GM18511 (cell line): ENCODE measurements at regions not wholly inside any gene's neighbourhood (a gene's known extent, or its start where the extent isn't known, plus 50 kb on each side); places are given as distances from the start of the nearest gene placed in this dataset.

Experiments
- ATAC-seq: cut with Tn5 transposase; IDR thresholded peaks from one replicate; pipeline ENCODE4 v1.9.1; 2021; ENCODE audit warnings: mild to moderate bottlenecking, moderate library complexity; ENCODE audit not compliant: unreplicated experiment

DNA sequence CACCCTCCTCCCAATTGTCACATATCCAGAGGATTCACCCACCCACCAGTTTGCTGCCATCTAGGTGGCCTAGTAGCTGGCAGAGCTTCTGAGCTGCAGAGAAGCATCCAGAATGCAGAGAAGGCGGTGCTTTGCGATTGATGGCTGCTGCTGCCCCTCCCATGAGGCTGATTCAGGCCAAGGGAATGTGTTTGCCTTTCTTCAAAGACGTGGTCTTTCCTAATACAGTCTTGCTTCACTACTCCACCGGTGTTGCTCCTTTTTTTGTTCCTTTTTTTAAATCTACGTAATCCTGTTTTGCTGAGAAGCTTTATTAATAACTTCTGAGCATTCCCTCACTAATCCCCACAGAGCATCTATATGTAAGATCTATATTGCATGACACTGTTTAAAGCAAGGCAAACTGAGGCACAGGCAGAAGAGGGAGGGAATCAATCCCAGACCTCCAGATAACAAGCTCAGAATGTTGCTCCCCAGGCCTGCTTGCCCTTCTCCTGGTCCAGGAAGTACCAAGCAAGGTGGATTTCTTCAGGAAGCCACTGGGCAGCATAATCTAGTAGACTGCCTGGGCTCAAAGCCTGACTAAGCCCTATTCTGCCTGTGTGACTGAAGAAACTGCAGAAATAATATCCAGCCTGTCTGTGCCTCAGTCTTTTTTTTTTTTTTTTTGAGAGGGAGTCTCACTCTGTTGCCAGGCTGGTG, 275.5 kb upstream of the FMN2 start:
- no peak for ATAC-seq

DNA sequence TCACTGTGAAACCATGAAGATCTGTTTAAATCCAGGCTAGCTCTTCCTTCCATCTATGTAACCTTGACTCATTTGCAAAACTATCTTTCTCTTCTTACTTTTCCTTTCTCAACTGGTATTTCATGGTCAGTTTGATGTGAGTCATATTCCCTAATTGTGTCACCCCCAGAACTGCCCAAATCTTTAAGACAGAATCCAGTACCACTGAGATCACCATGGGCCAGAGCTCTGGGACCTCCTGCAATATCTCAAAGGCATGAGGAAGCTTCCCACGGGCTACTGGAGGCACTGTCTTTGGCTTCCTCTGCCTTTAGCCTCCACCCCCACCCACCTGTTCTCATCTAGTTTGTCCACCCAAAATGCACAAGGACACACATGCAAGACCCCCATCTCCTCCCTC, 274.4 kb upstream of the FMN2 start:
- ATAC-seq, result no peak

DNA sequence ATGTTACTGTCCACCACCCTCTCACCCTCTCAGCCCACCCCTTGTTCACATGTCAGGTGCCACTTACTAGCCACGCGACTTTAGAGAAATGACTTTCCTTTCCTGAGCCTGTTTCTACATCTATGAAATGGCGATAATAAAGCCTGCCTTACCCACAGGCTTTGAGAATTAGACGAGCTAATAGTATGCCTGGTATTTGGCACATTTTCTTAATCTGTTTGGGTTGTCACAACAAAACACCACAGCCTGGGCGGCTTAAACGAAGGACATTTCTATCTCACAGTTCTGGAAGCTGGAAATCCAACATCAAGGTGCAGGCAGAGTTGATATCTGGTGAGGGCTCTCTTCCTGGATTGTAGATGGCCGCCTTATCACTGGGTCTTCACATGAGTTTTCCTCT, 273.9 kb upstream of the FMN2 start:
- no peak for ATAC-seq

DNA sequence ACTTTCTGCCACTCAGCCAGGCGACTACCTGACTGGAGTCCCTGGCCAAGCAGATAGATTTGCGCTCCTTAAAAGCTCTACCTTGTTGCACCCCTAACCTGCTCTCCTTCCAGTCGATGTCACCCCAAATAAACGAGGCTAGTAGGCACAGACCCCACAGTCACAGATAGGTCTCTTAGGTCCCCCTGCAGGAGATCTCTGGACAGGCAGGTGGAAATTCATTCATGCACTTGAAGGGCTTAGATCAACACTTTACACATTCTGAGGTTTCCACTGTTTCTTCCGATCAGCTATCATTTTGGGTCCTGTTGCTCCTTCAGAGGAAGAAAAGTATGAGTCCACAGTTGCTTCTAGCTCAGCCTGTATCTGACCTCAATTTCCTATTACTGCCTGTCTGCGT, 272.6 kb upstream of the FMN2 start:
- ATAC-seq, result no peak

DNA sequence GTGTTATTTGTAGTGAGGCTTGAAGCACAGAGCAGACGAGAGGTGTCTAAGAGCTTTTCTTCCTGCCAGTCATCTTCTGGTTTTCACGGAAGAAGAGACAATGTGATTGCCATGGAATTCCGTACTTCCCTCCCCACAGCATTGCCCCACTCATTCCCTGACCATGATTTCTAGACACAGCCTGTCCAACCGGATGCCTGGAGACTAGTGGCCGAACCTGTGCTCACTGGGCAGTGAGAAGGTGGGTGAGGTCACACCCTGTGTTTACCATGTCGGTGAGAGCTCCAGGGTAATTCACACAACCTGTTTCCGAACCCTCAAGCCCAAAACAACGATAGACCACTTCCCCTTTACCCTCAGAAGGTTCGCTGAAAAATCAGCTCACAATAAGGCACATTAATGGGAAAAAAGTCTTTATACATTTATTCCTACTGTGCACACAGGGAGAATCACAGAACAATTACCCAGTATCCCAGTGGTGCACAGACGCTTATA, 271.9 kb upstream of the FMN2 start:
- no peak for ATAC-seq

DNA sequence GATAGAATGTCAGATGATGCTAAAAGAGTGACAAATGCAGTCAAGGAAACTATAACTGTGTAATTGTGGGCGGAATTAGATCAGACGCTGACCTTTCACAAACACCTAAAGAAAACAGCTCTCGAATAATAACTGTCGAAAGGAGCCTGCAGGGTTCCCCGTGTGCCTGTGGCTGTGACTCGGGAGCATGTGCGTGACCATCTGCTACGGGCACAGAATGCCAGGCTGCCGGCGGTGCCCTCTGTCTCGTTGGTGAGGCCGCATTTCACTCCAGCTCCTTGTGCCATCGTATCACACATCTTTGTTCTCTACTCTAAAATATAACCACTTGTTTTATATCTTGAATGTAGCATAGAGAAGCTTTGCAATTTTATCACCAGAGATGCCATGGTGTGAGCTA, 267.8 kb upstream of the FMN2 start:
- no peak for ATAC-seq

DNA sequence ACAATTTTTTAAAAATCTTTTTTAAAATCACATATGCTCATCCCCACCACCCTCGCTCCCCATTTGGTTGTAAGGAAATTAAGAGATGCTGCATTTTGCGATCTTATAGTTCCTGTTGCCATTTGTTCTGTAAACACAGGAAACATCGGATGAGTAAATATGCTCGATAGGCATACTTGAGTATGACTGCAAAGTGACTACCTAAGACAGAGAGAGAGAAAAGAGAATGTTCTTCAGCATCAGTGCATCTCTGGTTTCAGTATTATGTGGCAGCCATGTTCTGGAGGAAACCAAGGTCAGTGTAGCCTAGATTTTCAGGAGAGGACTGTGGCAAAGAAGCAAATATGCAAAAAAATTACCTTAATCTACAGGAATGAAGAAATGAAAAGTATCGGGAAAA, 265.5 kb upstream of the FMN2 start:
- no peak for ATAC-seq

DNA sequence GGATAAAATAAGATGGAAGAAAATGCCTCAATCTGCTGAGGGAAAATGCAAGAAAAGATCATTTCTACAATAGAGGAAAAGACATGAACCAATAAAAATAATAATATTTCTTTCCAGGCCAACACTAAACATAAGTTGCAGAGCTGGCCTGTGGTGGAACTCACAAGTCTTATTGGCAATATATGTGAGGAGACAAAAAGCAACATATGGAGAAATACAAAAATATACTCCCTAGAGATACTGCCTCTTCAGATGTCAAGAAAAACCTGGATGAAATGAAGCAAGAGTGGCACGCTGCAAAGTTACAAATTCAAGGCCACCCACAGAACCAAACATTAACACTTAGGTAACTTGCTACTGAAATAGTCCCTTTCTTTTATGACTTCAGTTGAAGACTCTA, 264.9 kb upstream of the FMN2 start:
- no peak for ATAC-seq

DNA sequence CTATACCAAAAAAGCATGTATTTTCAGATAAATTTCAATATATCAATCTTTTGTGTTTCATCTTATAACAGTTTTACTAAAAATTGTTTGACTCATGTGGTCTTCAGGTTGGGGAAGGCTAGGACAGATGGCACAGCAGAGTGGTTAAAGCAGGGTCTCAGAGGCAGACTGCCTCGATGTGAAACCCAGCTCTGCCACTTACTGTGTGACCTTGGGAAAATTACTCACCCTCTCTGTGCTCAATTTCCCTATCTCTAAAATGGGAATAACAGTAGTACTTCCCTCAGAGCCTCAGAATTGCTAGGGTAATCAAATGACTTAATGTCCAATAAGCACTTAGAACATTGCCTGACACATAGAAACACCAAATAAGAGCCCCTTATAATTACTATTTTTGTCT, 262.1 kb upstream of the FMN2 start:
- no peak for ATAC-seq

DNA sequence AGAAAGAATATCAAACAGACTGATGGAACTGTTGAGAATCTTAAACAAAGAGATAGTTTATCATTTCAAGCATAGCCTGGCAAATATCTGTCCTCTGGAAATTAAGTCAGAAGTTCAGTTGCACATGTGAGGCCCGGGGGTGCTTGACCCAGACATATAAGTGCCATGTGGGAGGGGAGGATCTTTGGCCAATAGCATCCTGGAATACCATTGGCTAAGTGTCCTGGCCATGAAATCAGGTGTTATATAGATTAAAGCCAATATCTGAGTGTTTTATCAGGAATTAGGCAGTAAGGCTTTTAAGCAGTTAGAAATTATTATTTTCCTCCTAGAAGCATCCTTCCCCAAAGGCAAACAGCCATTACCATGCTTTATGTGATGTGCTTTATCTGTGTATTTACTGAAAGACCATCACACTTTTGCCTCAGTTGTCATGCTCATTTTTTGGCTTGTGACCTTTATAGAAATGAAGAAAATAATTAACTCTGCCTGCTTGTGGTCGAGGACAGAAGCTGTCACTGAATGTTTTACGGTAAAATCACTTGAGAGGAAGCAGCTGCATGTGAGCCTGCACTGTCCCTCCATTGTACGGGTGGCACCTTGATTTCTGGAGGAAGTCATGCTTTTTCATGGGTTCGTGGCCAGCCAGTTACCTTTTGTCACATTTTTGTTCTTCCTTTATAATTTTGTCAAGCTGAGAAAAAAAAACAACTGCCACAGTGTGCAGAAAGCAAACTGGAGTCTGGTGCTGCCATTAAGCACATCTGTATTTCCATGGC, 259.9 kb upstream of the FMN2 start:
- no peak for ATAC-seq

DNA sequence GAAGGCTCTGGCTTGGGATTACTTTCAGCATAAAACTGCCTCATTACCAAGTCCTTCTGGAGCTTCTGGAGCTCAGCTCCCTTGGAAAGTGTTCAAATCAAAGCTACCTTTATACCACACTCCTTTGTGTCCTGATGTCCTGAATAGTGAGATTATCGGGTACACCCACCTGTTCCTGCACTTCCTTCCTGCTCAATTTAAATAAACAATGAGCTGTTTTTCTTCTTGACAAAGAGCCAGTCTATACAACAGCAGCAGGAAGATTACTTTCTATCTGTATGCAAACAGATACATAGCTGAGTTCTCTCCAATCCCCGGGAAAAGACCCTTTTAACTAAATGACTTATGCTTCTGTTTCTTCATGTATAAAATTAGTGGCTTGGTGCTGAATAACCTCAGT, 258.0 kb upstream of the FMN2 start:
- no peak for ATAC-seq

DNA sequence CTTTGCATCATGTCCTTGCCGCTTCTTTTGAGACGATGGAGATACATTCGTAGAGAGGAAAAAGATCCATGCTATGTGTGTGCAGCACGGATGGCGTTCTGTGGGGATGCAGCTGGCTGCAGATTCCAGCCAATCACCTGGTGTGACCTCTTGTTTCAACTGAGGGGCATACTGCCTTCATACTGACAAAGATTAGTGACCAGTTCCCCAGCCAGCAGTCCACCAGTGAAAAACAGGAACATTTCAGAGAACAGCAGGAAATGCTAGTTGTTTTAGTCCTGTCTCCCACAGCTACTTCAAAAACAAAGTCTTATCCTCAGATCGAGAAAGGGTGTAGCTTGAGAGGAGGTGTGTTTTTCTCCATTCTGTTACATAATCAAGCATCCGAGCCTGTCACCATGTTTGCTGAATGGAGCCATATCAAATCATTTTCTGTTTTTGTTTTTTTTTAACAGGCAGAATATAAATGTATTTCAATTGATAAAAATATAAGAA, 255.7 kb upstream of the FMN2 start:
- ATAC-seq, result no peak

DNA sequence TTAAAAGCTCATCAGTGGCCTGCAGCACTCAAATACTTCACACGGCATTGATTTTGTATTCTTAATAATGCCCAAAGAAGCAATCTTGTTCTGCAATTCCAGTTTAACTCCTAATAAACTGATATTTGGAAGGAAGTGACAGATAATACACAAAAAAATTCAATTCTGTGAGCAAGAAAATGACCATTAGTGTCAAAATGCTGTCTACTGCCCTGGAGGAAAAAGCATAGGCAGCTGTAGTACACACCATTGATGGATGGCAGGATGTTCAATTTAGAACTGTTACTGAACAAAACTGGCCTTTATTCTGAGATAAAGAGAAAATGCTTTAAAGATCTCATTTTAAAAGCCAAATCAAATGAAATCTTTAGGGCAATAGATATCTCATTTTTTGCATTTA, 251.3 kb upstream of the FMN2 start:
- no peak for ATAC-seq

DNA sequence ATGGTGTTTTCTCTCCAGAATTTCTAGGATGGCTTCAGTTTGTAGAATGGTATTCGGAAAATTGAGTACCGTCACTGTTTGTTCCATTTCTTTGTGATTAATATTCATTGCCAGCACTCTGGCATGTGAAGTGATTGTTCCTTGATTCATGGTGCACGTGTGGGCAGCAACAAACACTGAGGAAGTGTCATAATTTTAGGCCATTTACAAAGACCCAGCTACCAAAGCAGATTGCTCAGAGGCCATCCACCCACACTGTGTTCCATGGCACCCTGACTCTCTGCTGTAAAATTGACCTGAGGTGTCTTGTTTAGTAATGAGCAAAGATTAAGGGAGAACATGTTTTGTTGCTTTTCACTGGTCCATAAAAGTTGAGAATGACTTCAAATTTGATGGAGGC, 250.9 kb upstream of the FMN2 start:
- ATAC-seq, result no peak

DNA sequence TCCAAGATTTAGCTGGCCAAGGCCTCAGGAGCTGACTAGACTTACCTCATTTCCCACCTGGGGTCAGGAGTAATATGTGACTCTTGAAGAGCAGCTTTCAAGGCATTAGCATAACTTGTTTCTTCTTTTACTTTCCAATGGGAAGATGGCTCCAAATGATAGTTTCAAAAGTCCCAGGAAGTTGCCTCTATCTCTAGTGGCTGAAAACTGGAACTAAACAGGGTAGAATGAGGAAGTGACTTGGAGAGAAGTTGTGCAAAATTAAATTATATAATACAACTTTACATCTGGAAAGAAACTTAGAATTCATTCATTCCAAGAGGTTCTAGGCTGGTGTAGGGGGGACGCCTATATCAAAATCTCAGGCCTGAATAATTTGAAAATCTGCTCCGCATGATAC, 250.1 kb upstream of the FMN2 start:
- ATAC-seq, result no peak

DNA sequence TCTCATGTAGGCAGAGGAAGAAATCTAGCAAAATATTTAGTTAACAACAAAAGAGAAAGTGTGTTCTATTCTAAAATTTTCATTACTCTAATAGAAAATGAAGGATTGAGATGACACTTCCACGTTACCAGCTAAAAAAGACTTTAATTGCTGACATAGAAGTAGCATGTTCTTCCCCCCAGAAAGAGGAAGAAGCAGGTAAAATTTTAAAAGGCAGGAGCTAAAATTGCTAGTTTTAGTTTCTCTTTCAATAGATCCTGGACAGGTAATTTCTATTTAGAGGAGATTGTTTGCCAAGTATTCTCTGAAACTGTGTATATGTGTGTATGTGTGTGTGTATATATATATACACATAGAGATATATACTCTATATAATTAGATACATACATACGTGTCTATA, 248.1 kb upstream of the FMN2 start:
- no peak for ATAC-seq

DNA sequence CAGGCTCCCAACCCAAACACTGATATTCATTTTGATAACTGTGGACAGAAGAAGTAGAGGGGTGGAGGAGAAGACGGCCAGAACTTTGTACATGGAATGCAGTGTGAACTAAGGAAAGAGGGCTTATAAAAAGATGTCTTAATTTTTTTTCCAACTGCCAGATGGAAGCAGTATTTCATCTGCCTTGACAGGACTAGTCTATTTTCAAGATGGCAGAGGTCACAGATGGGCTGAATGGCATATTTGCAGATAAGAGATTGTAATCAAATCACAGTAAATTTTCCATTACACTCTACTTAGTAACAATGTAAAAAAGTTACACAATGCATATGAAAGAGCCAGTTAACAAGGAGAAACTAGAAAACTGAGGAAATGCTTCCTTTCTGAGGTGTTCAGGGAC, 246.8 kb upstream of the FMN2 start:
- no peak for ATAC-seq

DNA sequence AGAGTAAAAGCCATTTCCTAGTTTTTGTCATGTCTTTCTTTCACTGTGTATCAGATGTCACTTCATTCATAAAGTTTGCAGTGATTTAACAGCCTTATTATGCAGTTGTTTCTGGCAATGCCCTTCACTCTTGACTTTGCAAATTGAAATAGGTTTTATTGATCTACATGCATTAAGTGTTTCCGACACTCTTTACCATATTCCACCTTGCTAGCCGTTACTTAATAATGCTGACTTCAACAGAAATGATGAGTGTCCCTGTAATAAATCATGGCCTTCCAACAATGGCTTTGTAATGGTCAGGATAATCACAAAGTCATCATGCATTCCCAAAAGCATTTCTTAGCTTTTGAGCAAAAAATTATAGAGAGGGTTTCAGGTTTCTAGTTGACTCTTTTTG, 236.8 kb upstream of the FMN2 start:
- no peak for ATAC-seq

DNA sequence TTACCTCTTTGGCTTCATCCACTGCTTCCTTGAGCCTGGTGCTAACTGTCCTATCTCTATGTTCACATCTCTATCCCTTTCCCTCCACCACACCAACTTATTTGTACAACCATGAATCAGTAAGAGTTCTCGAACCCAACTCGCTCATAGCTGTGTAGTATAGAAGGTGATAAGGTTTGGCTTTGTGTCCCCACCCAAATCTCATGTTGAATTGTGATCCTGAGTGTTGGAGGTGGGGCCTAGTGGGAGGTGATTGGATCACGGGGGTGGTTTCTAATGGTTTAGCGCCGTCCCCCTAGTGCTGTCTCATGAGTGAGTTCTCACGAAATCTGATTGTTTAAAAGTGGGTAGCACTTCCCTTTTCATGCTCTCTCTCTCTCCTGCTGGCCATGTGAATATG, 235.6 kb upstream of the FMN2 start:
- no peak for ATAC-seq

DNA sequence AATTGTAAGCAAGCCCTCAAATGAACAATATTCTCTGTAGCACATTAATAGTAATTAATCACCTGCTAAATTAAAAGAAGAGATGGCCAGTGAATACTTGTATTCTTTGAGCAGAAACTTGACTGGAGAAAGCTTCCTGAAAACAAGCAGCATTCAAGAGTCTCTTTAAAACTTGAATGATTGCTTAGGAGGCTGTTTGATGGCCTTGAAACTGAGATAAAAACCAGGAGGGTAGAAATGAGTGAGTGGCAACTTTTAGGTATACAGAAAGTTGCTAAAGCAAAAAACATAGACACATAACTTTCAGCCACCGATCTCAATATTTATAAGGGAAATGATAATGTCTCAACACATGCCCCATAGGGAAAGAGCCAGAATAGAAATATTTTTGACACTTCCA, 234.8 kb upstream of the FMN2 start:
- no peak for ATAC-seq

DNA sequence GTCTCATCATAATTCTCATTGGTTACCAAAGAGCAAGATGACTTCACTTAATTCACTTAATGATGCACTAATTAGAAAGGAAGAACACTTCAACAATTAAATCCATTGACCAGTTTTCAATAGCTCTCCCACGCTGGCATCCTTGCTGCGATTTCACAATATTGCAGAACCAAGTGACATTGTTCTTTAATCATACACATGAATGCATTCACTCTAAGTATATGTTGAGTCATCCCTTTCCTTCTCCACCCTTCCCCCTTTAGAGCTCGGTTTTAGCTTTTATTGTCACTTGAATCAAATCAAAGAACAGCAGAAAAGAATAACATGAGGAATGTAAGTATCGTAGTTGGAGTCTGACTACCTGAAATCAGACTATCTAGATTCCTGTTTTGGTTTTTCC, 233.6 kb upstream of the FMN2 start:
- ATAC-seq, result no peak

DNA sequence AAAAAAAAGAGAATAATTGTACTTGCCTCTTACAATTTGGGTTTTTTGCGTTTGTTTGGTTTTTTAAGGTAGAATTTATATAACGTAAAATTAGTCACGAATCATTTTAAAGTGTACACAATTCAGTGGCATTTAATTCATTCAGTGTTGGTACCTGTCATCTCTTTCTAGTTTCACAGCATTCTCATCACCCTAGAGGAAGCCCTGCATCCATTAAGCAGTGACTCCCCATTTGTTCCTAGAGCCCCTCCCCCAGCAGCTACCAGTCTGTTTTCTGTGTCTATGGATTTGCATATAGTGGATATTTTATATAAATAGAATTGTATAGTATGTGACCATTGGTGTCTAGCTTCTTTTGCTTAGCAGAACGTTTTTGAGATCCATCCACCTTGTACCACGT, 233.2 kb upstream of the FMN2 start:
- ATAC-seq, result no peak
